ENCODE measurements at regions not wholly inside any gene's neighbourhood (a gene's known extent, or its start where the extent isn't known, plus 50 kb on each side); places are given as distances from the start of the nearest gene placed in this dataset.

GRCh38 chr17:13134076-13134475, 116.2 kb upstream of the ELAC2 start:
- TF ChIP-seq CTCF (IDR thresholded peaks at IDR 0.05) (no peak), POLR2A (IDR thresholded peaks at IDR 0.05) (no peak), POLR2AphosphoS5 (IDR thresholded peaks at IDR 0.05) (no peak)

Measured in prostate gland (tissue), 2 donors.